NCI-H1417 (cell line): ENCODE measurements at regions not wholly inside any gene's neighbourhood (a gene's known extent, or its start where the extent isn't known, plus 50 kb on each side); places are given as distances from the start of the nearest gene placed in this dataset.
"Not testable (repeated sequence)": the region's sequence is repeated elsewhere in the genome, so short reads cannot be mapped to it uniquely, and the experiment has no call there.

Source experiments
- DNase-seq, 3 experiments: peaks; one replicate each; lab custom pipeline; 2025; lab: John Stamatoyannopoulos, UW

DNA sequence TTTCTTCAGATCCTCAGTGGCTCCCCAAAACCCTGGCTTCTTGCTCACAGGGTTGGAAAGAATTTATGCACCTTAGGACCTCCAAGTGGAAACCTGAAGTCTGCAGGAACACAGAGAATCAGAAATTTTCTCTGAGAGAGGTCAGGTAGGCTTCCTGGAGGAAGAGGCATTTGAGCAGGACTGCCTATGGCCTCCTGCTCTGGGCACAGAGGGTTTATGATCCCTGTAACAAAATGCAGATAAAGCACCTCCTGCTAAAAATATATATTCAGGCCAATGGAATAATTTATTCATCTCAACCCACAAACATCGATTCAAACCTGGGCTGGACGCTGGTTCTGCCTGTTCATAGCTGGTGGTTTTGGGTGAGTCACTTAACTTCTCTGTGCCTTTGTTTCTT, 68.1 kb upstream of the FGF3 start:
- DNase-seq, result no peak

DNA sequence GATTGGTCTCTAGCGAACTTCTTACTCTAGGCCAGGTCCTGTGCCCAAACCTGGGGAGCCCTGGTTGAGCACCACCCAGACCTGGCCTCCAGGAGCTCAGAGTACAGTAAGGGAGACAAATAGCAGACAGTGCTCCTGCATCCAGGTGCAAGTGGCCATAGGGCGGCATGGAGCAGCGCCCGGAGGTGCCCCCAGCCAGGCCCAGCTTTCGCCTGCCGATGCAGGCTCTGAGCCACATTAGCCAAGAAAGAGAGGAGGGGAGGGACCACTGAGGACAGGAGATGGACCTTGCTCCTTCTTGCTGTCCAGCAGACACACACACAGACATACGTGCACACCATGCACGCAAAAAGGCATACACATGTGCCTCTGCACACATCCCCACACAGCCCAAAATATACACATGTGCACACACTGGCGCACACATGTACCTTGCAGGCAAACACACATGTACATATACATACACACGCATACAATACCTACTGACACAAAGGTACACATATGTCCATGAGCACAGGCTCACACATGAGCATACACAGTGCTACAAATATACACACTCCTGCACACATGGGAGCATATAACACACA, 68.7 kb upstream of the FGF3 start:
- no peak for DNase-seq

DNA sequence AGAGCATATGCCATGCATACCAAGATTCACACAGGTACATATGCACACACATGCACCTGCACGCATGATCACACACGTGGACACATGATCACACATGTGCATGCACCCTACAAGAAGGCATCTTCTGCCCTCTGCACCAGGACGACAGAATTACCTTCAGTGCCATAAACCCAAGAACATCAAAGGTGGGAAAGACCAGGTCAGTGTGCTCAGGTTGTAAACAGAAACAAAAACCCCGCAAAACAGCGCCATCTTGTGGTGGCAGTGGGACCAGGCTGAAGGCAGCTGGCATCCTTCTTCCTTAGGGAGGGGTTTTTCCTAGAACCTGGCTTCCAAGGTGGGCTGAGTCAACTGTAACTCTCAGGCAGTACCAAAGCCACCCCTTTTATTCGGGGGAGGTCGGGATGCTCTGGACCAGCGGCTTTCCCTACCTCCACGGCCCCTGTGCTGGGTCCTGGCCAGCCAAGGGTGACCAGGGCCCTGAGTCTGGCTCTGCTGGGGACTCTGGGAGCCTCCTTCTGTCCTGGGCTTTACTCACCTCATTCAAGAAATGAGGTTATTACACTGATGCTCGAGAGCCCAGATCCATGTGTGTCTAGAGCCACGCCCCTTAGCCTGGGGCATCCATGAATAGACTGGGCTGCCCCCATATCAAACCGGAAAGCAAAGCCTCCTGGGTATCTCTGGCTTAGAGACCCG, 69.4 kb upstream of the FGF3 start:
- DNase-seq, result peak; percentile 46 to 73 (median 54)

DNA sequence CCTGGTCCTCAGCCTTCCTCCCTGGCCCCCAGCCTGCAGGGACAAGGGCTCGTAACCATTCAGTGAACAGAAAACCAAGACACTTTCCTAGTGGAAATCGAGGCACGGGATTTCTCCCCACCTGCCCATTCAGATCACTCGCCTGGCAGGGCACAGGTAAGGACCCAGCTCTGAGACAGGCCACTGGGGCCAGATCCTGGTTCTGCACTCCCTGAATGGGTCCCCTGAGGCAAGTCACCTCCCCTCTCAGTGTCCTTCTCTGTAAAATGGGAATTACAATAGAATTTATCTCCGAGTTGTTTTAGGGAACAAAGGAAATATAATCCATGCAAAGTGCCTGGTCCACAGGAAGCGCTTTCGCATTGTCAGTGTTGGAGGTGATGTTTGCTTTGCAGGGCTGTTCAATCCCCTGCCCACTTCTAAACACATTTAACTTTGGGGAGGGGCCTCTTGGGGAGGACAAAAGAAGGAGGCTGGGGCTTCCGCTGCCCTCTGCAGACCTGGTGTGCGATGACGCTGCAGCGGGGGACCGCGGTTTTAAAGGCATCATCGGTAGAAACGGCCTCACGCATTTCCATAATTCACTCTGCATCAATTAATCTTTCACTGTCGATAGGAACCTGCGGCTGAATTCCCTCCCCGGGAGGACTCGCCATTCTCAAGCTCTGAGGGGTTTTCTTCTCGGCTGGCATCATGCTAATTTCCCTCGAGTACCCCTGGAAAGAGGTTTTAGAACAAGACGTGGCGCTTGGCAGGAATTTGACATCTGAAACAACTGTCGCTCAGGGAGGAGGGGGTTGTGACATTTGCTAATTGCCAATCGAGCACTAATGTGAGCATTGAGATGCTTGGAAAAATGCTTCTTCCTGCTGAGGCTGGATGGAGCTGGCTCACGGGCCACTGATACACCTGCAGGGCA, 70.4 kb upstream of the FGF3 start:
- peak in 2 of 3 experiments; percentile 31 to 63 for DNase-seq

DNA sequence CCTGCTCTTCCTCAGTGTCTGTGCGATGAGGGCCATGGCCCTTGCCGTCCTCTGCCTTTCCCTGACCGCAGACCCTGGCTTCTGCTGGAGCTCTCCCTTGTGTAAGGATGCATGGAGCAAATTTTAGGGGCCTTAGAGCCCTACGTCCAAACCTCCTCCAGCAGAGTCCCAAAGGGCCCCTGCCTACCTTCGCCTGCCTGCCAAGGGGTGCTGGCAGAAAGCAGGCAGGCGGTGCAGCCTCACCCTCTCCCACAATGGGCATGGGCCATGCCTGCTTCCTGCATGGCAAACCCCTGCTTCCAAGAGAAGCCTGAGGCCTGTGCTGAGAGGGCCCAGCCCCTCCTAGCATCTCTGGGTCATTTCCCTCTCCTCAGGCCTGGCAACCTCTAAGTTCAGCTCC, 71.3 kb upstream of the FGF3 start:
- no peak for DNase-seq

DNA sequence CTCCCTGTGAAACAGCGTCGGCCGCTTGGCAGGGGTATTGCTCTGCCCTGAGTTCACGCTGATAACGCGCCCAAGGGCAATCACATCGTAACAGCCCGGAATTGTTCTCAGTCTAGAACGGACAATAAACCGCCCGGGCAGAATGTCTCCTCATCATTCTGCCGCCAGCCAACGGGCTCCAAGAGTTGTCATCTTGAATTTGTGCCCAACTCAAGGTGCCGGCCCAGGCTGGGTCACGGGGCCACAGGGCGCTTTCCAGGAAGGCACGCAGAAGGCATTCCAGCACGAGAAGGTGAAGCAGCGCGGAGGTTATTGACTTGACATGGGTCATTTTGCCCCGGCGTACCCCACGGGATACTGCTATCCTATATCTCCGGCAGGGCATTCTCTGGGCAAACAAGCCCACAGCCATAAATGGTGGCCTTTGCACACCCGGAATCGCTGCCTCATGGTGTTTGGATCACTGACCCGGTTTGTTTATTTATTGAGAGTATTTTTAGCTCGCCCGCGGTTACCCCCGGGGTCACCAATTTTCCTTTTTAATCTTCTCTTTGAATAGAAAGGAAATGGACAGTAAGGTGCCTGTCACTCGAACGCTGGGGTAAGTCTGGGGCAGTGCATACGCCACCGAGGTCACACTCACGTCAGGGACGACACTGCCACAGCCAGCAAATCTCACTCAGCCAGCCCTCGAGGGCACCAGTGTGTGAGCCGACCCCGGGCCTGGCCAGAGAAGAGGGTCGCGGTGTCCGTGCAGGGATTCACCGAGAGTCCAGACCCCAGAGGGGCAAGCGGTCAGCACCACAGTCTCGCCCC, 72.4 kb upstream of the FGF3 start:
- no peak for DNase-seq

DNA sequence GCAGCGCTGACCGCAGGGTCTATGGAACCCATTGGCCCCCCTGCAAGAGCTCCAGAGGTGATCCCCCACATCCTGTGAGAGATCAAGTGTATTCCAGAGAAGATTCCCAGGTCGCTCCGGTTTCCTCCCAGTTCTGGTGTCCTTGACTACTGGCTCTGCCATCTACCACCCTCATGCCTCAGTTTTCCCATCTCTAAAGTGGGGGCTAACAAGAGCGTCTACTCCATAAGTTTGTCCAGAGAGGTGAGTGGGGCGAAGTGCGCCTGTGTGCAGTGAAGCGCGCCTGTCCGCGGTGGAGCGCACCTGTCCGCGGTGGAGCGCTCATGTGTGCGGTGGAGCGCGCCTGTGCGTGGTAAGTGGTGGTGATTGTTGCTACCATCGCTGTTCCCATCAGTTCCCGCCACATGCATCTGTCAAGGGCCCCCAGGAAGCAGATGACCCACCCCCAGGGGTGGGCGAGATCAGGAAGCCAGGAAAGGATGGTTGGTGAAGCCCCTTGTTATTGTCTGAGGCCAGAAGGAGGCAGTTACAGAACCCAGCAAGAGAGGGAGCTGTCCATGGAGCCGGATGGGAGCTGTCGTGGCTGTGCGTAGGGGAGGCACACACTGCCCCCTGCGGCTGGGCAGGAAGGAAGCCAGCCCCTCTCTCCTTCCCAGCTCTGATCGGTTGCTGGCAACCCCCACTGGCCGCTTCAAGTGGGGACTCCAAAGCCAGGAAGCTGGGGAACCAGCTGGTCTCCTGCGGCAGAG, 73.2 kb upstream of the FGF3 start:
- no peak for DNase-seq

DNA sequence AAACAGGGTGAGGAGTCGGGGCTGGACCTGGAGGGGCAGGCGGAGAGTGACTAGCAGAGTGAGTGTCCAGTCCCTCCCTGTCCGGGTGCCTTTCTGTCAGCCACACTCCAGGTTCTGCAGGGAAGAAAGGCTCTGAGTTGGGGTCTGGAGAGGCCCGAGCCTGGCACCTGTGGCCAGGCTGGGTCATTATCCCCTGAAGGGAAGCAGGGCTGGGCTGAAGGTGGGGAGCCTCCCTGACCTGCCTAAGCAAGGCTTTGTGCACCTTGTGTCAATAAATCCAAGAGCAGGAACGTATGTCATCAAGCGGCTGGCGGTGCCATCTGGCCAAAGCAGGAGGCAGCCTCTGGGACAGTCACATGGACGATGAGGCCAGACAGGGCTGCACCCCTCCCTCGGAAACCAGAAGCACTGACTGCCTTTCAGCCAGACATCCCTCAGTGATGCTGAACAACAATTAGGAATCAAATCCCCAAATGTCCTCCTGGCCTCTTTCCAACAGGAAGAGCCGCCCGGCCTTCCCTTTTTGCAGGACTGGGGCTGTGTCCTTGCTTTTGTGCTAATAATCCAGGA, 73.9 kb upstream of the FGF3 start:
- peak in 1 of 3 experiments; percentile 14 for DNase-seq

DNA sequence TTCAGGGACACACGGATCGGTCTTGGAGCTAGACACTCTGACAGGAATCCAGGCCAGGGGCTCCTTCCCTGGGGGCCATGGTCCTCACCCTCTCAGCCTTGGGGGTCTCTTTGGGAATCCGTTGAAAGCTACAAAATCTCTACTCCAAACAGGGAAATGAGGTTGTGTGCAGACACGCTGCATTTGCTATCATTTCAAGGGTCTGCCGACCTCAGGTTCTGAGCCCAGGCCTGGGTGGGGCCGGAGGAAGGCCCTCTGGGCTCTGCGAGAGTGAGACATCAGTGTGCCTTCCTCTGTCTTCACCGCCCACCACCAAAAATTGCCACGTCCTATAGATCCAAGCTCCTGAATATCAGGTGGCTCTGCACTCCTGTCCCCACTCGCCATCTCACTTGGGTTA, 74.4 kb upstream of the FGF3 start:
- no peak for DNase-seq

DNA sequence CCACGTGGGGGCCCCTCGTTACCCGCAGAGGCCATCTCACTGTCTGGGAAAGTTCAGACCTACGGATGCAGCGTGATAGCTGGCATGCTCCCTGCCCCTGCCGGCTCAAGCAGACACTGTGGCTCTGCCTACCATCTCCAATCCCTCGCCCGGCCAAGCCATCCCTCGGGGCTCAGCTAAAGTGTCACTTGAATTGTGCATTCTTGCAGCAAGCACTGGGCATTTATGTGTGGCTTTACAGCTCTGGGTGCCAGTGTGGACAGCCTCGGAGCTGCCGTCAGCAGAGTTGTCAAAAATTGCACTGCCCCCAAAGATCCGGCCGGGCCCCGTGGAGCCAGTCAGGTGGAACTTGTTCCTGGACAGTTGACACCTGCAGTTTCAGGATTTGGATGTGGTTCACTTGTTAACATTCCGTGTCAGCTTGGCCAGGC, 75.0 kb upstream of the FGF3 start:
- DNase-seq, result no peak

DNA sequence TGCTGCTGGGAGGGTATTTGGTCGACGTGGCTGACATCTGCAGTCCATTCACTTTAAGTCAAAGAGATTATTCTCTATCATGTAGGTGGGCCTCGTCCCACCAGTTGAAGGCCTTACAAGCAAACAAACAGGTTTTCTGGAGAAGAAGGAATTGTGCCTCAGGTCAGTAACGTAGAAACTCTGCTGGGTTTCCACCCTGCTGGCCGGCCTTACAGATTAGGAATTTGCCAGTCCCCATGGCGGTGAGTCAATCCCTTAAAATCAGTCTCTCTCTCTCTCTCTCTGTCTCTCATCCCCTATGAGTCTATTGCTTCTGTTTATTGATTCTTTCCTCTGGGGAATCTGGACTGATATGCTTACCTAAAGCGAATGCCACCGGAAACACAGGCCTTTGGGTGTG, 75.4 kb upstream of the FGF3 start:
- no peak for DNase-seq

DNA sequence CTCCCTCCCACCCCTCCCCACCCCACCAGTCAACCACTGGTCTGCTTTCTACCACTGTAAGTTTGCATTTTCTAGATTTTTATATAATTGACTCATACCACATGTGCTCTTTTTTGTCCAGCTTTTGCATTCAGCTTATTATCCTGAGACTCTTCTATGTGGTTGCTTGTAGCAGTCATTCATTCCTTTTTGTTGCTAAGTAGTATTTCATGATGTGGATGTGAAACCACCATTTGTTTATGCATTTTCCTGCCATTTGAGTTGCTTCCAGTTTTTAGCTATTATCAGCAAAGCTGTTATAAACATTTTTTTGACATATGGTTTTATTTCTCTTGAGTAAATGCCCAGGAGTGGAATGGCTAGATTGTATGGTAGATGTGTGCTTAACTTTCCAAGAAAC, 77.0 kb upstream of the FGF3 start:
- DNase-seq, result no peak

DNA sequence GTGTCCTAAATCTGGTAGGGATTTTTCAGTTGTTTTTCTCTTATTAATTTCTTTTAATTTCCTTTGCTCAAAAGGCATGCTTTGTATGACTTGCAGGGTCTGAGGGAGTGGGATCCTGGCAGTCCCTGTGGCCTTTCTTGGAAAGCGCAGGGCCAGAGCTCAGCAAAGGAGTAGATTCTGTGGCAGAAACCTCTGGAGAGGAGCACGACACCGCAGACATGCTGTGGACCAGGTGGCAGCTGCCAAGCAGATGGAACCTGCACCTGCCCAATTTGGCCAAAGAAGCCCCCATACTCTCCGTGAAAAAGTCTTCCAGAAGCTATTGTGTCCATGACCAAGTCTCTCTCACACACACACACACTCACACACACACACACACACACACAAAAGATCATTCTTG, 78.9 kb upstream of the FGF3 start:
- no peak for DNase-seq

DNA sequence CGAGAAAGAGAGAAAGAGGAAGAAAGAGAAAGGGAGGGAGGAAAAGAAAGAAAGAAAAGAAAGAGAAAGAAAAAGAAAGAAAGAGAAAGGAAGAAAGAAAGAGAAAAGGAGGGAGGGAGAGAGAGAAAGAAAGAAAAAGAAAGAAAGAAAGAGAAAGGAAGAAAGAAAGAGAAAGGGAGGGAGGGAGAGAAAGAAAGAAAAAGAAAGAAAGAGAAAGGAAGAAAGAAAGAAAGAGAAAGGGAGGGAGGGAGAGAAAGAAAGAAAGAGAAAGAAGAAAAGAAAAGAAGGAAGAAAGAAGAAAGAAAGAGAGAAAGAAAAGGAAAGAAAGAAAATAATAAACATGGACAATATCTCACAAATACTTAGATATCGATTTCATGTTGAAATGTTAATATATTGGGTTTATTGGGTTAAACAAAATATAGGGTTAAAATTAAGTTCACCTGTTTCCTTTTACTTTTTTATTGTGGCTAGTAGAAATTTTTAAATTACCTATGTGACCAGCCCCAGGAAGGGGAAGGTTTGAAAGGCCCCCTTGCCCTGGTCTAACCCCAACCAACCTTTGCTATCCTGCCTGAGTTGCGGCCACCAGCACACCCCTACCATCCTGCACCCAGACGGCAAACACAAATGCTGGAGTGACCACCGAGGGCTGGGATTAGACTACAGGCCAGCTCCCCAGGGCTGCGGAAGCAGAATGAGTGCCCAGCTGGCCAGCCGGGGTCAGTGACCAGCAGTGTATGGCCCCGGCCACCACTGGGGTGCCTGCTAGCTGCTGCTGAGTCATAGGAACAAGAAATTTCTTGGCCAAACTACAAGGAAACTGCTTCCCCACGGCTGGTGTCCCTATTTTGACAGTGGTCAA, 81.0 kb upstream of the FGF3 start:
- DNase-seq, result no peak

DNA sequence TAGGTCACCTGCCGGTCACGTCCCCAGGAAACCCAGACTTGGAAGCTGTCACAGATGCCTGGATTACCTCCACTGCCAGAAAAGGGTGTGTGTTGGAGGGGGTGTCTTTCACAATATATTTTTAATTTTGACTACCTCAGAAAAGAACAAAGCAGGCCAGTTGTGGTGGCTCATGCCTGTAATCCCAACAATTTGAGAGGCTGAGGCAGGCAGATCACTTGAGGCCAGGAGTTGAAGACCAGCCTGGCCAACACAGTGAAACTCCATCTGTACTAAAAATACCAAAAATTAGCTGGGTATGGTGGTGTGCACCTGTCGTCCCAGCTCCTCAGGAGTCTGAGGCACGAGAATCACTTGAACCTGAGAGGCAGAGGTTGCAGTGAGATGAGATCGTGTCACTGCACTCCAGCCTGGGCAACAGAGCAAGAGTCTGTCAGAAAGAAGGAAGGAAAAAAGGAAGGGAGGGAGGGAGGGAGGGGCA, 81.6 kb upstream of the FGF3 start:
- not testable (repeated sequence) for DNase-seq

DNA sequence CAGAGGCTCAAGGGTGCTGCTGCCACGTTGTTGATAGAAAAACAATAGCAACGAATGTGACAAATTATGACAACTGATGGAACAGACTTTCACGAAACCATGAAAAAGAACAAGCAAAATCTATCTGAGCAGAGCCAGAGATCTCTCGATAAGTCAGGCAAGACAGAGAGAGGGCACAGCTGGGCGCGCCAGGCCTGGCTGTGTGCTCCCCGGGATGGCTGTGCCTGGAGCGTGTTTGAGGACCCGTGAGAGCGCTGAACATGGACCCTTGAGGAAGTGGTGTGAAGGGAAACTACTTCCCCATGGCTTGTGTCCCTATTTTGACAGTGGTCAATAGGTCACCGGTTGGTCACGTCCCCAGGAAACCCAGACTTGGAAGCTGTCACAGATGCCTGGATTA, 83.1 kb upstream of the FGF3 start:
- no peak for DNase-seq

DNA sequence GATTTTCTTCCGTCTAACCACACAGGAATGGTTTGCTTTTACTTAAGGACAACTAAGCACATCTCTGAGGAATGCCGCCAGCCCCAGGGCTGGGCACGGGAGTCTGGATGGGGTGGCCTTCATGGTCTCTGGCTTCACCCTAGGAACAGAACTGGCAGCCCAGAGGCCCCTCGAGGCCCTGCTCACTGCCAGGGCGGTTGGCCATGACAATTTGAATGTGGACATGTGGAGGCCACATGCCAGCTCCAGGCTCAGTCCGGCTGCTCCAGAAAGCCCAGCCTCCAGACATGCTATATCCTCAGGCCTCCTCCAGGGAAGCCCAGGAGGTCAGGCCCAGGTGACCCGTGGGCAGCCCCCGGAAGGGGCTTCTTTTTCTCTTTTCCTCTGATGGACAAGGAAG, 84.0 kb upstream of the FGF3 start:
- DNase-seq, result no peak

DNA sequence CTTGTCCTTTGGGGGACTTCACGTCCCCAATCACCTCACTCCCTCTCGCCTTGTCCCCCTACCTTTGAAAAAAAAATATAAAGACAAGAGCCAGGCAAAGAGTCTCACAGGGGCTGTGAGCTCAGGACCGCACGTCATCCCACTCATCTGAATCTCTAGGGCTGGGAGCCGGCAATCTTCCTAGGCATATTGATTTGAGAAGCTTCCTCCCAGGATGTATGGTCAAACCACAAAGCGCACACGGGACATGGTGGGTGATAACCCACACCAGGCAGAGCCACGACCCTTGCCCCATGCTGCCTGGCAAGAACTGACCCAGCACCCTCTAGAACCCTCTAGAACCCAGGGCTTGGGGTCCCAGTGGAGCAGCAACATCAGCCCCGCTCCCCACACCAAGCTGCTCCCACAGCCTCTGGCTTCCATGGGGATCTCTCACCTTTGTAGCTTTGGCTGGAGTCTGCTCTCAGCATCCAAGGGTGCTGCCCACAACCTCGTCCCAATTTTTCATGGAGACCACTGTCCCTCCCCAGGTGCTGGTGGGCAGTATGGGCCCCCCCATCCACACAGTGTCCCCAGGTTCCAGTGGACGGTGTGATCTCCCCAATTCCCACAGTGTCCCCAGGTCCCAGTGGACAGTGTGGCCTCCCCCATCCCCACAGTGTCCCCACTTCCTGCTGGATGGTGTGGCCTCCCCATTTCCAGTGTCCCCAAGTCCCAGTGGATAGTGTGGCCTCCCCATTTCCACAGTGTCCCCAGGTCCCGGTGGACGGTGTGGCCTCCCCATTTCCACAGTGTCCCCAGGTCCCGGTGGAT, 85.2 kb upstream of the FGF3 start:
- no peak for DNase-seq

DNA sequence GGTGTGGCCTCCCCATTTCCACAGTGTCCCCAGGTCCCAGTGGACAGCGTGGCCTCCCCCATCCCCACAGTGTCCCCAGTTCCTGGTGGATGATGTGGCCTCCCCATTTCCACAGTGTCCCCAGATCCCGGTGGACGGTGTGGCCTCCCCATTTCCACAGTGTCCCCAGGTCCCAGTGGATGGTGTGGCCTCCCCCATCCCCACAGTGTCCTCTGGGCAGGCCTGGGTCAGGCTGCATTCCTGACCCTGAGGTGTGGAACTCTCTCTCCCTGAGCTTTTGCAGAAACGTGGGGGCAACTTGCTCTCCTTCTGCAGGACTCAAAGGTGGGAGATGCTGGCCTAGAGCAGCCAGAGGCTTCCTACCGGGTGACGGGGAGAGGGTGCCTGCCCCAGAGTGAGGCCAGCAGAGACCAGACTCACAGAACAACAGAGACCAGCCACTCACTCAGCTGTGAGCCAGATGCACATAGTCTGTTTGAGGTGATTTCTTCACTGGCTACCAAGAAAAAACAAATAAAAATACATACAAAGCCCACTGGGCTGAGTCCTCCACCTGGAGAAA, 85.8 kb upstream of the FGF3 start:
- no peak for DNase-seq
